ENCODE measurements at regions not wholly inside any gene's neighbourhood (a gene's known extent, or its start where the extent isn't known, plus 50 kb on each side); places are given as distances from the start of the nearest gene placed in this dataset.

DNA sequence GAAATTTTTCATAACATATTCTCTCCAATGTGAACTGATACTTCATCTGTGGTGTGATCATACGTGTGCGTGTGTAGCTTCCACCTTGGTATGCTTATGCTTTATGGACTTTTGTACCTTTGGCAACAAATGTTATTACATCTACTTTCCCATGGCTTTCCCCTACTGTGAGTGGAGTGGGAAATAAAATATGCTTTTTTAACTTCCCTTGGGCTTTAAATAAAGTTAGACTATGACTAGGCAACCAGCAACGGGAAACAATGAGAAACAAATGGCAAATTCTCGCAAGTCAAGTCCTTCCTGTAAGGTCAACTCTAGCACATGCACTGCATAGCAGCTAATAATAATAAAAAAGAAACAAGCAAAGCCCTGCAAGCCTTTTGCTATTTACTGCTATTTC lies 205.0 kb upstream of the PDE5A start:
- Histone ChIP-seq H3K4me3 (ENCODE audit: low read length) (no peak overlapping the region), H4K20me1 (ENCODE audit: low read length) (no peaks in the 10 kb centered on the region), H3K36me3 (ENCODE audit: low read depth, low read length) (no peaks in the 10 kb centered on the region), H3K27ac (ENCODE audit: low read length) (no peak overlapping the region), H3K79me2 (ENCODE audit: low read length) (no peaks in the 10 kb centered on the region), H3K4me1 (ENCODE audit: insufficient read depth, low read length) (no peaks in the 10 kb centered on the region), H3K9me3 (ENCODE audit: low read length) (no peaks in the 10 kb centered on the region), H3K4me2 (ENCODE audit: low read length) (no peak overlapping the region), H2AFZ (ENCODE audit: low read length) (no peak overlapping the region), H3K9me2 (replicated peaks; ENCODE audit: low read length) (no peaks in the 10 kb centered on the region), H3K27me3 (ENCODE audit: low read length) (no peaks in the 10 kb centered on the region), H3K9ac (ENCODE audit: low read length) (no peak overlapping the region), H3F3A (ENCODE audit: low read length, unreplicated experiment) (no peaks in the 10 kb centered on the region)
- TF ChIP-seq, protein P1, sequence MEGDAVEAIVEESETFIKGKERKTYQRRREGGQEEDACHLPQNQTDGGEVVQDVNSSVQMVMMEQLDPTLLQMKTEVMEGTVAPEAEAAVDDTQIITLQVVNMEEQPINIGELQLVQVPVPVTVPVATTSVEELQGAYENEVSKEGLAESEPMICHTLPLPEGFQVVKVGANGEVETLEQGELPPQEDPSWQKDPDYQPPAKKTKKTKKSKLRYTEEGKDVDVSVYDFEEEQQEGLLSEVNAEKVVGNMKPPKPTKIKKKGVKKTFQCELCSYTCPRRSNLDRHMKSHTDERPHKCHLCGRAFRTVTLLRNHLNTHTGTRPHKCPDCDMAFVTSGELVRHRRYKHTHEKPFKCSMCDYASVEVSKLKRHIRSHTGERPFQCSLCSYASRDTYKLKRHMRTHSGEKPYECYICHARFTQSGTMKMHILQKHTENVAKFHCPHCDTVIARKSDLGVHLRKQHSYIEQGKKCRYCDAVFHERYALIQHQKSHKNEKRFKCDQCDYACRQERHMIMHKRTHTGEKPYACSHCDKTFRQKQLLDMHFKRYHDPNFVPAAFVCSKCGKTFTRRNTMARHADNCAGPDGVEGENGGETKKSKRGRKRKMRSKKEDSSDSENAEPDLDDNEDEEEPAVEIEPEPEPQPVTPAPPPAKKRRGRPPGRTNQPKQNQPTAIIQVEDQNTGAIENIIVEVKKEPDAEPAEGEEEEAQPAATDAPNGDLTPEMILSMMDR (conservative IDR thresholded peaks at IDR 0.05; ENCODE audit: low read depth, low read length): no peak
- TF ChIP-seq EZH2phosphoT487 (IDR thresholded peaks at IDR 0.05; ENCODE audit: borderline replicate concordance, low read length) (no peak), EZH2 (IDR thresholded peaks at IDR 0.05; ENCODE audit: low read length, unreplicated experiment) (no peak)
- POLR2A ChIA-PET (ENCODE audit: unreplicated experiment): no interaction called here
- ATAC-seq (no peak), DNase-seq (no peak)
- BruUV-seq (replicated peaks): no TSS peak
- CTCF ChIA-PET: no interaction called here
- intact Hi-C loops (cut with micrococcal nuclease): no loop called here

DNA sequence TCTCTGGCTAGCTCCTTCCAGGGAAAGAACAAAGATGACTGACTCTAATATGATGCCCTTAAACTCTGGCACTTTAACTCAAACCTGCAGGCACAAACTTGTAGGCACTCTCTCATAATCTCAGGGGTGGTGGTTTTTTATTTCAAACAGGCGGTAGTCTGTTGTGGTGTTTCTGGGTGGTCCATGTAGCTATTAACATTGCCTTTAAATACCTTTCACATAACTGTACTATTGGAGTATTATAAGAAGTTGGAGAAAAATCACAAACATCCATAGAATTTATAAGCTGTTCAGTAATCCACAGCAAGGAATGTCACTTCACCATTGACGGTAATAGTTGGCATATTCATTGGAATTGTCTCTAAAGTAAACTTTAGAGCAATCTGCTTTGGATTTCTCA lies 204.2 kb upstream of the PDE5A start:
- no peak overlapping the region for H3K9ac ChIP-seq (ENCODE audit: low read length)
- no TSS peak for BruUV-seq (replicated peaks)
- no peak for TF ChIP-seq EZH2 (IDR thresholded peaks at IDR 0.05; ENCODE audit: low read length, unreplicated experiment)
- TF ChIP-seq, protein P1 (conservative IDR thresholded peaks at IDR 0.05; ENCODE audit: low read depth, low read length): no peak
- TF ChIP-seq EZH2phosphoT487 (IDR thresholded peaks at IDR 0.05; ENCODE audit: borderline replicate concordance, low read length): no peak
- no peak for ATAC-seq
- H3K9me3 ChIP-seq (ENCODE audit: low read length): no peaks in the 10 kb centered on the region
- POLR2A ChIA-PET (ENCODE audit: unreplicated experiment): no interaction called here
- H3K4me2 ChIP-seq (ENCODE audit: low read length): no peak overlapping the region
- intact Hi-C loops (cut with micrococcal nuclease): no loop called here
- H3K27ac ChIP-seq (ENCODE audit: low read length): no peak overlapping the region
- no peaks in the 10 kb centered on the region for H3K4me1 ChIP-seq (ENCODE audit: insufficient read depth, low read length)
- CTCF ChIA-PET: no interaction called here
- no peaks in the 10 kb centered on the region for H3K79me2 ChIP-seq (ENCODE audit: low read length)
- H3F3A ChIP-seq (ENCODE audit: low read length, unreplicated experiment): no peaks in the 10 kb centered on the region
- H4K20me1 ChIP-seq (ENCODE audit: low read length): no peaks in the 10 kb centered on the region
- no peak overlapping the region for H2AFZ ChIP-seq (ENCODE audit: low read length)
- H3K27me3 ChIP-seq (ENCODE audit: low read length): no peaks in the 10 kb centered on the region
- H3K36me3 ChIP-seq (ENCODE audit: low read depth, low read length): no peaks in the 10 kb centered on the region
- no peaks in the 10 kb centered on the region for H3K9me2 ChIP-seq (replicated peaks; ENCODE audit: low read length)
- no peak for DNase-seq
- no peak overlapping the region for H3K4me3 ChIP-seq (ENCODE audit: low read length)

DNA sequence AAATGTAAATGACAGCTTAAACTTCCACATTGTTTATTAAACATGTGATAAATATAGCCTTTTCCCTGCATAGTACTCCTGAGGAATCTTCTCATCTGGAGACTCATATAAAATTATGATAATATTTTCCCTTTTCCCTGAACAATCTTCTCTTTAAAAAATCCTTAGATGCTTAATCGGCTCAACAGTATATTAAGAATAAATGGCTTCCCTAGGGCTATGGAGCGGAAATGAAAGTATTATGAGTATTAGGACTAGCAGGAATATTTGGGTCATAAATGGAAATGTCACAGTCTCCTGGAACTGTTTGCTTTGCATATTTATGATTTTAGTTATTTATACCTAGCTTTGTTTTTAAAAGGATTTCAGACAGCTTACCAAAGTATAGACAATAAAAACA lies 200.7 kb upstream of the PDE5A start:
- BruUV-seq (replicated peaks): no TSS peak
- H3K4me3 ChIP-seq (ENCODE audit: low read length): no peak overlapping the region
- ChIA-PET POLR2A (ENCODE audit: unreplicated experiment) (no interaction called here), CTCF (no interaction called here)
- ATAC-seq: no peak
- TF ChIP-seq, protein P1 (conservative IDR thresholded peaks at IDR 0.05; ENCODE audit: low read depth, low read length): no peak
- no peak for TF ChIP-seq EZH2 (IDR thresholded peaks at IDR 0.05; ENCODE audit: low read length, unreplicated experiment)
- TF ChIP-seq EZH2phosphoT487 (IDR thresholded peaks at IDR 0.05; ENCODE audit: borderline replicate concordance, low read length): no peak
- H4K20me1 ChIP-seq (ENCODE audit: low read length): no peaks in the 10 kb centered on the region
- no peaks in the 10 kb centered on the region for H3K36me3 ChIP-seq (ENCODE audit: low read depth, low read length)
- H3K9ac ChIP-seq (ENCODE audit: low read length): no peak overlapping the region
- H3K9me3 ChIP-seq (ENCODE audit: low read length): no peaks in the 10 kb centered on the region
- intact Hi-C loops (cut with micrococcal nuclease): no loop called here
- no peak overlapping the region for H3K4me2 ChIP-seq (ENCODE audit: low read length)
- H3F3A ChIP-seq (ENCODE audit: low read length, unreplicated experiment): no peaks in the 10 kb centered on the region
- H3K4me1 ChIP-seq (ENCODE audit: insufficient read depth, low read length): no peaks in the 10 kb centered on the region
- no peak for DNase-seq
- H3K79me2 ChIP-seq (ENCODE audit: low read length): no peaks in the 10 kb centered on the region
- no peak overlapping the region for H2AFZ ChIP-seq (ENCODE audit: low read length)
- no peaks in the 10 kb centered on the region for H3K27me3 ChIP-seq (ENCODE audit: low read length)
- no peak overlapping the region for H3K27ac ChIP-seq (ENCODE audit: low read length)
- no peaks in the 10 kb centered on the region for H3K9me2 ChIP-seq (replicated peaks; ENCODE audit: low read length)
